Gastroesophageal sphincter (tissue), 4 donors: ENCODE measurements at regions not wholly inside any gene's neighbourhood (a gene's known extent, or its start where the extent isn't known, plus 50 kb on each side); places are given as distances from the start of the nearest gene placed in this dataset.
"Not testable (repeated sequence)": the region's sequence is repeated elsewhere in the genome, so short reads cannot be mapped to it uniquely, and the experiment has no call there.

ENCODE experiments used
- ATAC-seq: fragments of 150-250 bp; one replicate; pipeline ENCODE4 v1.9.1; 2016; ENCODE audit warnings: mild to moderate bottlenecking, moderate library complexity
- H3K27ac ChIP-seq, 4 donors: fragments of 200-600 bp; sonication (generic) in 3 of 4; 1 replicate in 3 of 4; 2 replicates in 1 of 4; pipeline ENCODE4 v1.5.1; 2016 to 2019
- H3K27me3 ChIP-seq: fragments of 200-600 bp; sonication (generic); one replicate; pipeline ENCODE4 v1.5.1; 2019
- H3K36me3 ChIP-seq, 2 donors: fragments of 200-600 bp; sonication (generic); one replicate each; pipeline ENCODE4 v1.5.1; 2019; ENCODE audit warnings: control low read depth in 1 of 2
- H3K4me1 ChIP-seq, 3 donors: fragments of 200-600 bp; sonication (generic); 1 replicate in 2 of 3; 2 replicates in 1 of 3; pipeline ENCODE4 v1.5.1; 2016 to 2019; ENCODE audit warnings: control low read depth in 2 of 3
- H3K4me3 ChIP-seq, 2 donors: fragments of 200-600 bp; sonication (generic); one replicate each; pipeline ENCODE4 v1.5.1; 2019; ENCODE audit warnings: mild to moderate bottlenecking in 1 of 2, moderate library complexity in 1 of 2
- H3K9me3 ChIP-seq, 3 donors: fragments of 200-600 bp; sonication (generic); one replicate each; pipeline ENCODE4 v1.5.1; 2017 to 2019; ENCODE audit warnings: control low read depth in 2 of 3
- CTCF ChIP-seq, 4 experiments: fragments of 200-600 bp in 2 of 4; fragments of 450-650 bp in 2 of 4; sonication (generic) in 1 of 4; IDR thresholded peaks; one replicate each; pipeline ENCODE4 v1.5.1; 2017 to 2019; ENCODE audit warnings: antibody characterized with exemption in 4 of 4, mild to moderate bottlenecking in 2 of 4, moderate library complexity in 2 of 4
- EP300 ChIP-seq: sonication (generic); formaldehyde crosslinking; IDR thresholded peaks from one replicate; pipeline ENCODE4 v1.6.1; 2017; ENCODE audit warnings: antibody characterized with exemption, mild to moderate bottlenecking
- POLR2A ChIP-seq, 2 donors: fragments of 450-650 bp; IDR thresholded peaks; one replicate each; pipeline ENCODE4 v1.6.1; 2017; ENCODE audit warnings: antibody characterized with exemption in 2 of 2, mild to moderate bottlenecking in 2 of 2, moderate library complexity in 1 of 2
- POLR2AphosphoS5 ChIP-seq: sonication (generic); formaldehyde crosslinking; IDR thresholded peaks from one replicate; pipeline ENCODE4 v1.6.1; 2017; ENCODE audit warnings: antibody characterized with exemption
- WGBS, 2 donors: methylation state at CpG; one replicate each; pipeline ENCODE4 v1.1.5; 2018; ENCODE audit warnings: low coverage in 1 of 2; 5-methylcytosine and 5-hydroxymethylcytosine counted together

GRCh38 chr7:79604841-79605240 lies 151.4 kb upstream of the MAGI2 start:
- Histone ChIP-seq H3K9me3 (no peaks in the 10 kb centered on the region), H3K27me3 (no peaks in the 10 kb centered on the region), H3K4me3 (no peak overlapping the region), H3K36me3 (no peaks in the 10 kb centered on the region), H3K27ac (no peak overlapping the region), H3K4me1 (no peaks in the 10 kb centered on the region)
- TF ChIP-seq EP300: no peak
- TF ChIP-seq POLR2A (IDR thresholded peaks at IDR 0.05): no peak
- TF ChIP-seq CTCF (IDR thresholded peaks at IDR 0.05): no peak
- no peak for TF ChIP-seq POLR2AphosphoS5
- no peak for ATAC-seq
- WGBS, 2 donors: 75 to 86% methylated on average over 3 to 4 of the region's 4 CpGs

GRCh38 chr7:79598351-79598750 lies 144.9 kb upstream of the MAGI2 start:
- H3K4me1 ChIP-seq: no peaks in the 10 kb centered on the region
- H3K4me3 ChIP-seq: no peak overlapping the region
- no peak for ATAC-seq
- H3K36me3 ChIP-seq: no peaks in the 10 kb centered on the region
- no peaks in the 10 kb centered on the region for H3K27me3 ChIP-seq
- 28 to 33% methylated on average over 3 of the region's 3 CpGs for WGBS, 2 donors
- no peak for TF ChIP-seq EP300
- TF ChIP-seq POLR2AphosphoS5: no peak
- TF ChIP-seq CTCF (IDR thresholded peaks at IDR 0.05): no peak
- no peak for TF ChIP-seq POLR2A (IDR thresholded peaks at IDR 0.05)
- no peaks in the 10 kb centered on the region for H3K9me3 ChIP-seq
- no peak overlapping the region for H3K27ac ChIP-seq

GRCh38 chr7:79594671-79595070 lies 141.2 kb upstream of the MAGI2 start:
- H3K4me1 ChIP-seq, H3K27me3 ChIP-seq, H3K36me3 ChIP-seq, H3K4me3 ChIP-seq, H3K27ac ChIP-seq, H3K9me3 ChIP-seq, ATAC-seq: not testable (repeated sequence)
- 56 to 62% methylated on average over 5 of the region's 5 CpGs for WGBS, 2 donors

- TF ChIP-seq POLR2AphosphoS5 (no peak), CTCF (IDR thresholded peaks at IDR 0.05) (no peak), EP300 (no peak), POLR2A (IDR thresholded peaks at IDR 0.05) (no peak)
- Histone ChIP-seq H3K9me3 (no peaks in the 10 kb centered on the region), H3K27ac (no peak overlapping the region), H3K36me3 (no peaks in the 10 kb centered on the region), H3K4me3 (no peak overlapping the region), H3K4me1 (no peaks in the 10 kb centered on the region), H3K27me3 (no peaks in the 10 kb centered on the region)
- ATAC-seq: no peak
Measured at GRCh38 chr7:79593866-79594301, 140.4 kb upstream of the MAGI2 start.

- Histone ChIP-seq H3K27me3 (no peaks in the 10 kb centered on the region), H3K27ac (no peak overlapping the region), H3K4me1 (no peaks in the 10 kb centered on the region), H3K4me3 (no peak overlapping the region), H3K36me3 (no peaks in the 10 kb centered on the region), H3K9me3 (no peaks in the 10 kb centered on the region)
- TF ChIP-seq EP300 (no peak), POLR2A (IDR thresholded peaks at IDR 0.05) (no peak), CTCF (IDR thresholded peaks at IDR 0.05) (no peak), POLR2AphosphoS5 (no peak)
- no peak for ATAC-seq
Measured at GRCh38 chr7:79590916-79591623, 137.6 kb upstream of the MAGI2 start.
